Tibial artery (tissue), 4 donors: ENCODE measurements at regions not wholly inside any gene's neighbourhood (a gene's known extent, or its start where the extent isn't known, plus 50 kb on each side); places are given as distances from the start of the nearest gene placed in this dataset.

Experiments used
- DNase-seq, 2 donors: peaks; one replicate each; pipeline ENCODE4 v3.0.0-alpha.2; 2019
- H3K27ac ChIP-seq, 2 donors: fragments of 200-600 bp; sonication (generic) in 1 of 2; 1 replicate in 1 of 2; 2 replicates in 1 of 2; pipeline ENCODE4 v1.5.1; 2018 to 2019; ENCODE audit warnings: mild to moderate bottlenecking in 1 of 2
- H3K27me3 ChIP-seq, 2 donors: fragments of 200-600 bp; sonication (generic) in 1 of 2; one replicate each; pipeline versions ENCODE4 v1.5.1 to v1.6.0; 2016 to 2019
- H3K36me3 ChIP-seq, 3 donors: fragments of 200-600 bp; sonication (generic) in 2 of 3; one replicate each; pipeline ENCODE4 v1.5.1; 2016 to 2019; ENCODE audit warnings: mild to moderate bottlenecking in 2 of 3
- H3K4me1 ChIP-seq, 4 donors: fragments of 200-600 bp; sonication (generic) in 2 of 4; 1 replicate in 3 of 4; 2 replicates in 1 of 4; pipeline ENCODE4 v1.5.1; 2016 to 2019
- H3K4me3 ChIP-seq, 2 donors: fragments of 200-600 bp; sonication (generic) in 1 of 2; 1 replicate in 1 of 2; 2 replicates in 1 of 2; pipeline ENCODE4 v1.5.1; 2018 to 2019; ENCODE audit warnings: mild to moderate bottlenecking in 2 of 2
- H3K9me3 ChIP-seq, 3 donors: fragments of 200-600 bp; sonication (generic) in 1 of 3; one replicate each; pipeline ENCODE4 v1.5.1; 2016 to 2019
- CTCF ChIP-seq, 2 experiments: fragments of 200-600 bp in 1 of 2; fragments of 450-650 bp in 1 of 2; IDR thresholded peaks; one replicate each; pipeline ENCODE4 v1.5.1; 2017 to 2019; ENCODE audit warnings: antibody characterized with exemption in 2 of 2, mild to moderate bottlenecking in 1 of 2, moderate library complexity in 1 of 2
- intact Hi-C: fragments of 100-400 bp; cut with DNase I; formaldehyde crosslinking; loops from one replicate; pipeline ENCODE4 v1.15.0; 2023; ENCODE audit warnings: low total_unique reads

GRCh38 chr11:106379265-106379664, 301.8 kb downstream of the AASDHPPT start:
- no peak overlapping the region for H3K27ac ChIP-seq
- H3K4me1 ChIP-seq: no peaks in the 10 kb centered on the region
- H3K36me3 ChIP-seq: no peaks in the 10 kb centered on the region
- H3K9me3 ChIP-seq: no peaks in the 10 kb centered on the region
- no peak for TF ChIP-seq CTCF (IDR thresholded peaks at IDR 0.05)
- DNase-seq: no peak
- no peaks in the 10 kb centered on the region for H3K27me3 ChIP-seq
- intact Hi-C loops: no loop called here
- H3K4me3 ChIP-seq: no peak overlapping the region

- Histone ChIP-seq H3K4me1 (no peaks in the 10 kb centered on the region), H3K9me3 (no peaks in the 10 kb centered on the region), H3K27ac (no peak overlapping the region), H3K36me3 (no peaks in the 10 kb centered on the region), H3K27me3 (no peaks in the 10 kb centered on the region), H3K4me3 (no peak overlapping the region)
- DNase-seq: no peak
- TF ChIP-seq CTCF (IDR thresholded peaks at IDR 0.05): no peak
- intact Hi-C loops: no loop called here
These were observed 302.2 kb downstream of the AASDHPPT start for GRCh38 chr11:106379712-106380111.

- no peak overlapping the region for H3K4me3 ChIP-seq
- DNase-seq: no peak
- intact Hi-C loops: no loop called here
These were observed 304.4 kb downstream of the AASDHPPT start for GRCh38 chr11:106381895-106382294.

GRCh38 chr11:106384429-106384828, 307.0 kb downstream of the AASDHPPT start:
- no peaks in the 10 kb centered on the region for H3K27me3 ChIP-seq
- no peaks in the 10 kb centered on the region for H3K36me3 ChIP-seq
- H3K27ac ChIP-seq: no peak overlapping the region
- no peak for TF ChIP-seq CTCF (IDR thresholded peaks at IDR 0.05)
- intact Hi-C loops: no loop called here
- no peak overlapping the region for H3K4me3 ChIP-seq
- DNase-seq: no peak
- no peaks in the 10 kb centered on the region for H3K9me3 ChIP-seq
- no peaks in the 10 kb centered on the region for H3K4me1 ChIP-seq

More at GRCh38 chr11:106381895-106382294, 304.4 kb downstream of the AASDHPPT start:
- H3K4me1 ChIP-seq: no peaks in the 10 kb centered on the region
- H3K9me3 ChIP-seq: no peaks in the 10 kb centered on the region
- no peaks in the 10 kb centered on the region for H3K27me3 ChIP-seq
- no peaks in the 10 kb centered on the region for H3K36me3 ChIP-seq
- H3K27ac ChIP-seq: no peak overlapping the region
- TF ChIP-seq CTCF (IDR thresholded peaks at IDR 0.05): no peak

GRCh38 chr11:106386519-106386918, 309.1 kb downstream of the AASDHPPT start:
- H3K27ac ChIP-seq: no peak overlapping the region
- H3K9me3 ChIP-seq: no peaks in the 10 kb centered on the region
- TF ChIP-seq CTCF (IDR thresholded peaks at IDR 0.05): no peak
- intact Hi-C loops: no loop called here
- DNase-seq: no peak
- no peaks in the 10 kb centered on the region for H3K27me3 ChIP-seq
- no peaks in the 10 kb centered on the region for H3K36me3 ChIP-seq
- no peaks in the 10 kb centered on the region for H3K4me1 ChIP-seq
- H3K4me3 ChIP-seq: no peak overlapping the region

- TF ChIP-seq CTCF (IDR thresholded peaks at IDR 0.05): no peak
- H3K36me3 ChIP-seq: no peaks in the 10 kb centered on the region
- no peaks in the 10 kb centered on the region for H3K9me3 ChIP-seq
- DNase-seq: no peak
- intact Hi-C loops: no loop called here
- no peak overlapping the region for H3K27ac ChIP-seq
- H3K27me3 ChIP-seq: no peaks in the 10 kb centered on the region
- H3K4me1 ChIP-seq: peaks cover 0 to 6% (median 0%) of the 10 kb centered on the region in 4 donors
- H3K4me3 ChIP-seq: no peak overlapping the region
These were observed 311.6 kb downstream of the AASDHPPT start for GRCh38 chr11:106389101-106389500.
